ENCODE measurements at regions not wholly inside any gene's neighbourhood (a gene's known extent, or its start where the extent isn't known, plus 50 kb on each side); places are given as distances from the start of the nearest gene placed in this dataset.

- TF ChIP-seq EZH2 (IDR thresholded peaks at IDR 0.05; ENCODE audit: borderline replicate concordance) (no peak), CTCF (IDR thresholded peaks at IDR 0.05; ENCODE audit: poor library complexity) (no peak)
These were observed 93.3 kb upstream of the SLC44A1 start for GRCh38 chr9:105150991-105151685.
